ENCODE measurements at regions not wholly inside any gene's neighbourhood (a gene's known extent, or its start where the extent isn't known, plus 50 kb on each side); places are given as distances from the start of the nearest gene placed in this dataset.

- no peak overlapping the region for H2AK5ac ChIP-seq (ENCODE audit: low read depth, low read length)
- H3K18ac ChIP-seq (ENCODE audit: extremely low read depth, low read length), result no peak overlapping the region
- no peak overlapping the region for H3K4me2 ChIP-seq (ENCODE audit: insufficient read depth in 1 of 2, low read depth in 2 of 2, low read length in 2 of 2)
- ChIA-PET POLR2A (ENCODE audit: partially characterized antibody) (no interaction called here), CTCF (ENCODE audit: partially characterized antibody) (interaction anchor here (4.1 kb wide), 1 partner anchor 11 kb away, joined by 24 read pairs; no protein-coding TSS in a partner anchor)
- no peaks in the 10 kb centered on the region for H3K4me1 ChIP-seq (replicated peaks in 1 of 4; ENCODE audit: control insufficient read depth in 3 of 4, insufficient read depth in 4 of 4, low read length in 3 of 4)
- WGBS, 2 experiments (ENCODE audit: extremely low coverage in 1 of 2, insufficient coverage in 1 of 2, insufficient read length in 1 of 2, insufficient replicate concordance in 2 of 2, low coverage in 1 of 2, low lambda C conversion rate in 2 of 2, missing lambda C conversion rate in 1 of 2), result 93% methylated on average over 6 of the region's 6 CpGs; no CpG with 5 or more reads in 1 of the 2 experiments
- H3K27ac ChIP-seq (ENCODE audit: low read depth, low read length), result no peak overlapping the region
- H3K27me3 ChIP-seq (replicated peaks in 1 of 4; ENCODE audit: control insufficient read depth in 3 of 4, extremely low read depth in 1 of 4, insufficient read depth in 3 of 4, low read length in 3 of 4), result no peaks in the 10 kb centered on the region
- FAIRE-seq, result no peak
- H2BK5ac ChIP-seq (ENCODE audit: low read depth, low read length), result no peak overlapping the region
- no peak overlapping the region for H4K5ac ChIP-seq (ENCODE audit: insufficient read length, low read depth, low read length)
- H3K9me3 ChIP-seq (ENCODE audit: insufficient read depth in 2 of 2, low read depth in 1 of 2, low read length in 1 of 2), result peaks cover 0 to 2% of the 10 kb centered on the region in 2 experiments; a peak in 1 of 4 replicates
- H3K79me1 ChIP-seq (ENCODE audit: low read depth, low read length), result no peaks in the 10 kb centered on the region
- H3K79me2 ChIP-seq (ENCODE audit: control insufficient read depth in 1 of 2, insufficient read depth in 2 of 2, low read length in 2 of 2), result no peaks in the 10 kb centered on the region
- no peak overlapping the region for H3K56ac ChIP-seq (replicated peaks; ENCODE audit: insufficient read length, low read depth, low read length)
- H3K23ac ChIP-seq (ENCODE audit: insufficient read length), result no peak overlapping the region
- no peaks in the 10 kb centered on the region for H4K20me1 ChIP-seq (replicated peaks in 1 of 2; ENCODE audit: control insufficient read depth in 1 of 2, insufficient read depth in 2 of 2, low read length in 2 of 2)
- H3K36me3 ChIP-seq (ENCODE audit: control insufficient read depth in 2 of 4, insufficient read depth in 4 of 4, low read length in 3 of 4), result no peaks in the 10 kb centered on the region
- H2BK12ac ChIP-seq (ENCODE audit: low read depth, low read length), result no peak overlapping the region
- no peak overlapping the region for H3K14ac ChIP-seq (ENCODE audit: insufficient read length)
- no peak overlapping the region for H2AFZ ChIP-seq (ENCODE audit: low read length)
- no peak overlapping the region for H4K91ac ChIP-seq (replicated peaks; ENCODE audit: insufficient read length, low read length)
- H3K23me2 ChIP-seq (ENCODE audit: low read depth, low read length), result no peaks in the 10 kb centered on the region
- no peak for DNase-seq (ENCODE audit: low read depth in 1 of 2, low spot score in 2 of 2)
- H3K9ac ChIP-seq (replicated peaks in 1 of 4; ENCODE audit: extremely low read depth in 1 of 4, low read depth in 3 of 4, low read length in 3 of 4), result no peak overlapping the region
- H2BK15ac ChIP-seq (ENCODE audit: low read length), result no peak overlapping the region
- no peak overlapping the region for H2BK120ac ChIP-seq (replicated peaks; ENCODE audit: low read depth, low read length)
- no peak for TF ChIP-seq CBX8 (IDR thresholded peaks at IDR 0.05; ENCODE audit: borderline replicate concordance, low read depth, low read length)
- TF ChIP-seq KDM4A (IDR thresholded peaks at IDR 0.05; ENCODE audit: low read depth, low read length, severe bottlenecking), result no peak
- no peak for TF ChIP-seq BACH1 (IDR thresholded peaks at IDR 0.05; ENCODE audit: low read length)
- no peak for TF ChIP-seq TAF1 (IDR thresholded peaks at IDR 0.05; ENCODE audit: low read depth, low read length)
- no peak for TF ChIP-seq BRCA1 (IDR thresholded peaks at IDR 0.05; ENCODE audit: low read depth, low read length)
- no peak for TF ChIP-seq SP2 (IDR thresholded peaks at IDR 0.05; ENCODE audit: low read length)
- no peak for TF ChIP-seq EZH2 (IDR thresholded peaks at IDR 0.05; ENCODE audit: low read depth, low read length, severe bottlenecking)
- no peak for TF ChIP-seq JUND (IDR thresholded peaks at IDR 0.05; ENCODE audit: low read length)
- no peak for TF ChIP-seq TBP (IDR thresholded peaks at IDR 0.05; ENCODE audit: low read depth, low read length)
- H2BK20ac ChIP-seq (ENCODE audit: low read length), result no peak overlapping the region
- no peak overlapping the region for H4K8ac ChIP-seq (ENCODE audit: extremely low read depth, insufficient read depth, low read length)
- H3K4ac ChIP-seq (replicated peaks; ENCODE audit: insufficient read length, low read depth, low read length), result no peak overlapping the region
- H3K4me3 ChIP-seq (ENCODE audit: extremely low read depth in 1 of 4, insufficient read depth in 2 of 4, low read depth in 3 of 4, low read length in 4 of 4), result no peak overlapping the region
Measured at GRCh38 chr20:12936524-12936923, 72.2 kb upstream of the SPTLC3 start.

All from H1 (cell line).